ENCODE measurements at regions not wholly inside any gene's neighbourhood (a gene's known extent, or its start where the extent isn't known, plus 50 kb on each side); places are given as distances from the start of the nearest gene placed in this dataset.

DNA sequence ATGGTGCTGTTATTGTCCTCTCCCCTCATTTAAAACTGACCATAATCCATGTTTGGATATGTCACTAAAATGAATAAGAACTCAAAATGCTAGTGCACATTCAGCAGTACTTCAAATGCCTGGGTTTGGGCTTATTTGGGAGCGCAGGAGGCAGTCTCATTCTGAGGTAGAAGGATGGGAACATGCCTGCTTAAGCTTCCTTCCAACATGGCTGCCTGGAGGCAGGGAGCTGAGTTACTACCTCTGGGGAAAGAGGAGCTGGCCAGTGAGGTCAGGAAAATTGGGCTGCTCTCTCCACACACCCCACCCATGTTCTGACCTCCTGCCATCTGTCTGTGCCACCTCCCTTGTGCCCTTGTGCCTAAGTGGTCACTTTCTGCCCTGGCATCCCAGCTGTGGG, 85.7 kb downstream of the PTPRS start:
- H3K4me3 ChIP-seq = no peak overlapping the region
- H3K4me1 ChIP-seq = no peaks in the 10 kb centered on the region
- no peak overlapping the region for H3K9ac ChIP-seq
- H4K20me1 ChIP-seq = no peaks in the 10 kb centered on the region
- H3K27me3 ChIP-seq = no peaks in the 10 kb centered on the region
- peaks cover 10 to 47% (median 35%) of the 10 kb centered on the region in 11 experiments for H3K36me3 ChIP-seq
- TF ChIP-seq Cebpa-rat (IDR thresholded peaks at IDR 0.05) = no peak
- H3K9me3 ChIP-seq (replicated peaks in 1 of 11) = peaks cover 28 to 34% (median 31%) of the 10 kb centered on the region in 11 experiments
- no peak overlapping the region for H3K27ac ChIP-seq
- no peak overlapping the region for H3K4me2 ChIP-seq

DNA sequence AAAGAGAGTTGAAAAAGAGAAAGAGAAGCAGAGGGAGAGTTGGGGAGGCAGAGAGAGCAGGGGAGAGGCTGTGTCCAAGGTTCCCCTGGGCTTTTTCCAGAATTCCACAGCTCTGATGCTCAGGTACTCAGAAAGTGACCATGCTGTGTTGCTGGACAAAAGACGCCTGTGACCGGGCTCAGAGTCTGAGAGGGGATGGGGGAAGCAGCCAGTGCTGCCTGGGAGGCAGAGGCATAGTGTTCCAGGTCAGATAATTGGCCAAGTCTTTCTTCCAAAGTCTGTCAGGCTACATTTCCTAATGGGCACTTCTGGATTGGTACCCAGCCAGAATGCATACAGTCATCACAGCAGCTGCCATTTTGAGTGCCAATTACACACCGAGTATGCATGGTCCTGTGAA, 86.1 kb downstream of the PTPRS start:
- H3K4me1 ChIP-seq = no peaks in the 10 kb centered on the region
- H3K4me3 ChIP-seq = no peak overlapping the region
- no peaks in the 10 kb centered on the region for H4K20me1 ChIP-seq
- H3K27ac ChIP-seq = no peak overlapping the region
- TF ChIP-seq Cebpa-rat (IDR thresholded peaks at IDR 0.05) = no peak
- H3K36me3 ChIP-seq = peaks cover 10 to 47% (median 35%) of the 10 kb centered on the region in 11 experiments
- H3K4me2 ChIP-seq = no peak overlapping the region
- H3K27me3 ChIP-seq = no peaks in the 10 kb centered on the region
- H3K9ac ChIP-seq = no peak overlapping the region
- H3K9me3 ChIP-seq (replicated peaks in 1 of 11) = peaks cover 28 to 34% (median 31%) of the 10 kb centered on the region in 11 experiments

DNA sequence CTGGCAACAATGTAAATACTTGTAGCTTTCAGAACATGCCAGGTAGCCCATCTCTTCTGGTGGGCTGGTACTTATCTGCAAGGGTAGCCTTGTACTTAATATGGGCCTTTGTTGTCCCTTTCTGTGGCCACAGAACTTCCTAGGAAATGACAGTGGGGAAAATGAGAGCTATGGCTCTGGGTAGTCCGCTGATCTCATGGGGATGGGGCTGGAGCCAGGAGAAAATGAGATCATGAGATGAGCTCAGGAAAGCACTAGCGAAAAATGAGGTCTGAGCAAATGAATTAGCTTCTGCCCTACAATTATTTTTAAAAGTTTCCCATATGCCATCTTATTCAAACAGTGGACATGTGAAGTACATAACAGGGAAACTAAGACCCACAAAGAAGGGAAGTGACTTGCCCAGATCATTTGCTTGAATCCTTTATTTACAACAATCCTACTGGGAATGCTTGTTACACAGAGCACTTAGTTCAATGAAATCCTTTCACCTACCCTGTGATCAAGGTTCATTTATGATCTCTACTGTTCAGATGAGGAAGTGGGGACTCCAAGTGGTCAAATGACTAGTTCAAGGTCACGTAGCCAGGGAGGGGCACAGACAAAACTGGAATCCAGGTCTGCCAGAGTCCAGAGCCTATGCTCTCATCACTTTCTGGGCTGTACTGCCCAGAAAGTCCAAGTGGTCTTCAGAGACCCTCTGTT, 87.1 kb downstream of the PTPRS start:
- Histone ChIP-seq H4K20me1 (no peaks in the 10 kb centered on the region), H3K27me3 (no peaks in the 10 kb centered on the region)

DNA sequence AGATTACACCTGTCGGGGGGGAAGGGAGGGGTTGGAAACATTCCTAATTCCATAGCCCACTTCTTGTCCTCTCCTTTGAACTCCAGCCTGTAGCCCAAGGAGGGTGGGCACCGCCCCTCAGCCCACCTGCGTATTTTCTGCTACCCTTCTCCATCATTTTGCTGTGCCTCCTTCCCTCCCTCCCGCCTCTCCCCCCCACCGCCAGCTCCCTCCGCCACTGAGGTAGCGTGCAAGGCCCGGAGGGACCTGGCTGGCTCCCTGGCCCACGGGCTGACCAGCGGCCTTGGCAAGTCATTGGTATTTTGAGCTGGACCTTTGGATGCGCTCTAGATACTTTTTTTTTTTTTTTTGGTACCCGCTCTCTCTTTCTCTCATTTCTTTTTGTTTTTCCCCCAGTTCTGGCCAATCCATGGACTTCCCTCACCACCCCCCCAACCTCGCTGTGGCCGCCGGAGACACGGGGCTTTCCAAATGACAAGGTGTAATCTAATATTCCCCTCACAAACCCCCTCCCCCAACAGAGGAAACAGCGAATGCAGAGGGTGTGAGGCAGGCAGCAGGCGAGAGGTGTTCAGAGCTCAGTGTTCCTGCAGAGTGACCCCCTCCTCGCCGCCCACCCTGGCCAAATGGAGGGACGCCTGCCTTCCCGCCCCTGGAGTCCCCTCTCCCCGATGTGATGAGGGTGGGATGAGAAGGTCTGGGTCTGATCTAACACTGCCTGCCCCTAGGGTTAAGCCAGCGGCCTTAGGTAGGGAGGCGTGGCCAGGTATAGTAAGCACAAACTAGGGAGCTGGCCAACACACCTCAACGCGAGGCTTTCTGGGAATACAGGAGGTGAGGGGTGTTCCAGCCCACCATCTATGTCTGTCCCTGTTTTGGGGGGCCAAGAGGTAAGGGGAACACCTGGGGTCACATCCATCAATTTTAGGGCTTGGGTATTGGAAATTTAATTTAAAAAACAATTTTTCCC, 89.2 kb downstream of the PTPRS start:
- Histone ChIP-seq H3K4me1 (peaks cover 0 to 14% (median 13%) of the 10 kb centered on the region in 10 experiments; a peak in 17 of 20 replicates), H3K36me3 (peaks cover 10 to 30% (median 23%) of the 10 kb centered on the region in 11 experiments; a peak in 21 of 22 replicates), H3K4me2 (no peak overlapping the region), H3K27ac (no peak overlapping the region), H3K9ac (no peak overlapping the region), H3K9me3 (replicated peaks in 1 of 11) (peaks cover 20 to 25% (median 23%) of the 10 kb centered on the region in 11 experiments), H4K20me1 (no peaks in the 10 kb centered on the region; a peak in 1 of 22 replicates), H3K27me3 (no peaks in the 10 kb centered on the region), H3K4me3 (no peak overlapping the region)
- TF ChIP-seq Cebpa-rat (IDR thresholded peaks at IDR 0.05) = no peak

More for the DNA sequence above, 87.1 kb downstream of the PTPRS start:
- Histone ChIP-seq H3K36me3 (peaks cover 10 to 47% (median 35%) of the 10 kb centered on the region in 11 experiments), H3K9ac (no peak overlapping the region), H3K4me2 (no peak overlapping the region), H3K4me3 (no peak overlapping the region), H3K27ac (no peak overlapping the region), H3K9me3 (replicated peaks in 1 of 11) (peaks cover 28 to 34% (median 31%) of the 10 kb centered on the region in 11 experiments), H3K4me1 (no peaks in the 10 kb centered on the region)
- TF ChIP-seq Cebpa-rat (IDR thresholded peaks at IDR 0.05) = no peak

DNA sequence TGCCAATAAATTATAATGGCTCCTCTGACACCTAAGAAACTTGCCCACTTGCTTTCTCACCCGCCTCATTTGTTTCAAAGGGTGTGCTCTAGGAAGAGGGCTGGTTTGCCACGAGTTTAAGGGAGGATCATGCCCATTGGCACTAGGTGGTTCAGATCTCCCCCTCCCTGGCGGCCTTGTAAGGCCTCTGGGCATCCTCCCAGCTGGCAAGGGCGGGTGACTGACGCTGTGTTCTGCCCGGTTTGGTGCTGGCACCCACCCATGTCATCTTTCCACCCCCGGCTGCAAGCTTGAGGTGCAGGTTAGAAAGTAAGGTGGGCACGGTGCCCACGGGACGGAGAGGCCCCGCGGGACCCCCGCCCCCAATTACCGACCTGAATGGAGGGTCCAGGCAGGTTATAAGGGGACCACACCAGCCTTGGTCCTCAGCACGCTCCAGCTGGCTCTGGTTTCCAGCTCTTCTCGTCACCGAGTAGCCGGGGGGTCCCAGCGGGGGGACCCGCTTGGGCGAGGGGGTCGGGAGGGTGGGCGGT, 90.4 kb downstream of the PTPRS start:
- Histone ChIP-seq H4K20me1 (no peaks in the 10 kb centered on the region; a peak in 1 of 22 replicates), H3K36me3 (peaks cover 3 to 23% (median 11%) of the 10 kb centered on the region in 11 experiments; a peak in 19 of 22 replicates), H3K4me2 (no peak overlapping the region), H3K4me1 (peaks cover 0 to 16% (median 14%) of the 10 kb centered on the region in 10 experiments; a peak in 17 of 20 replicates), H3K27ac (no peak overlapping the region), H3K9ac (no peak overlapping the region), H3K4me3 (no peak overlapping the region), H3K9me3 (replicated peaks in 1 of 11) (peaks cover 8 to 13% (median 11%) of the 10 kb centered on the region in 11 experiments), H3K27me3 (no peaks in the 10 kb centered on the region)
- TF ChIP-seq Cebpa-rat (IDR thresholded peaks at IDR 0.05) = no peak

DNA sequence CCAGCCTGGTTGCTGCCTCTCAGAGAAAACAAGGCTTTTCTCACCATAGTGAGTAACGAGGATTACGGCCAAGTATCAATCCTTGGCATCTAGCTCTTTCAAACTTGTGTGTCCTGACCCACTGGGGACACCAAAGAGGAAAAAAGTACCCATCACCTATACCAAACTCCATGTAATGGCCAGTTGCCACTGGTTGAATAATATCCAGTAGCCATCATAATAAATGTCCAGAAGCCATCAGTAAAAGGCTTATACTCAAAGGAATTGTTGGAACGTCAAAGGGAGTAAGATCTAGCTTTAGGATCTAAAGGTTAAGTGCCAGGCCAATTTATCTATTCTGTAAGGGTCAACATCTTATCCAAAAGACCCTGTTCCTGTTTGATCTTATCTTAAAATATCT, 91.1 kb downstream of the PTPRS start:
- Histone ChIP-seq H3K4me3 (no peak overlapping the region), H3K9me3 (replicated peaks in 1 of 11) (peaks cover 2 to 6% (median 4%) of the 10 kb centered on the region in 11 experiments), H3K27me3 (no peaks in the 10 kb centered on the region), H3K4me1 (peaks cover 0 to 16% (median 14%) of the 10 kb centered on the region in 10 experiments; a peak in 17 of 20 replicates), H3K36me3 (peaks cover 0 to 17% (median 4%) of the 10 kb centered on the region in 11 experiments; a peak in 15 of 22 replicates), H3K9ac (no peak overlapping the region), H3K27ac (no peak overlapping the region), H4K20me1 (no peaks in the 10 kb centered on the region; a peak in 1 of 22 replicates), H3K4me2 (no peak overlapping the region)
- TF ChIP-seq Cebpa-rat (IDR thresholded peaks at IDR 0.05) = no peak

DNA sequence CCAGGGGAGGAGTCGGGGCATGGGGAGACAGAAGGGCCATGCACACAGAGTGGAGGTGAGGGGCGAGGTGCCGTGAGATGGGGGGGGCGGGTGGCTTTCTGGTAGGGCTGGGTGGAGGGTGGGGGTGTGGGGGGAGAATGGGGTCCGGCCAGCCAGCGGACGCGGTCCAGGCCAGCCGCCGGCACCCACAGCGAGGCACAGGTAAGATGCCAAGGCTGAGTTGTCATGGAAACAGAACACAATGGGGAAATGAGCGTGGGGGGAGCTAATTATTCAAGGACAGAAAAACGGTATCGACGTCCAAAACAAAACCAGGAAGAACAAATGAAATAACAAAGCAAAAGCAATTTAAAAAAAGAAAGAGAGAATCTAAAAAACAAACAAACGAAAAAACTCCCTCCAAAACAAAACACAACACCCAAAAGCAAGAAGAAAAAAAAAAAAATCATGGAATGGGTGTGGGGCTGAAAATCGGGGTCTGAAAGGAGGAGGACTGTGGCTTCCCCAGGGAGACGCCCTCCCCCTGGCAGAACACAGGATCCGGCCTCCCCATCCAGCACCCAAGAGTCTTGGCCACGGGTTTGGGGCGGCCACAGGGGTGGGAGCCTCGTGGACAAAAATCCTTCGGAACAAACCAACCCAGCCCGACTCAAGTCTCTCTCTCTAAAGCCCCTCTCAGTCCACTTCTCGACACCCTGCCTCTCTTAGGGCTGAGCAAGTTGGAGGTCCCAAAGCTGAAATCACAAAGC, 92.5 kb downstream of the PTPRS start:
- Histone ChIP-seq H3K4me2 (peak overlapping the region in 1 of 11 experiments; percentile 46; a peak in 1 of 22 replicates), H3K9ac (no peak overlapping the region), H4K20me1 (no peaks in the 10 kb centered on the region; a peak in 1 of 22 replicates), H3K4me3 (no peak overlapping the region), H3K27ac (no peak overlapping the region), H3K36me3 (peaks cover 0 to 24% (median 8%) of the 10 kb centered on the region in 11 experiments; a peak in 9 of 22 replicates), H3K27me3 (no peaks in the 10 kb centered on the region), H3K4me1 (peaks cover 0 to 16% (median 14%) of the 10 kb centered on the region in 10 experiments; a peak in 17 of 20 replicates), H3K9me3 (replicated peaks in 1 of 11) (no peaks in the 10 kb centered on the region)
- no peak for TF ChIP-seq Cebpa-rat (IDR thresholded peaks at IDR 0.05)

DNA sequence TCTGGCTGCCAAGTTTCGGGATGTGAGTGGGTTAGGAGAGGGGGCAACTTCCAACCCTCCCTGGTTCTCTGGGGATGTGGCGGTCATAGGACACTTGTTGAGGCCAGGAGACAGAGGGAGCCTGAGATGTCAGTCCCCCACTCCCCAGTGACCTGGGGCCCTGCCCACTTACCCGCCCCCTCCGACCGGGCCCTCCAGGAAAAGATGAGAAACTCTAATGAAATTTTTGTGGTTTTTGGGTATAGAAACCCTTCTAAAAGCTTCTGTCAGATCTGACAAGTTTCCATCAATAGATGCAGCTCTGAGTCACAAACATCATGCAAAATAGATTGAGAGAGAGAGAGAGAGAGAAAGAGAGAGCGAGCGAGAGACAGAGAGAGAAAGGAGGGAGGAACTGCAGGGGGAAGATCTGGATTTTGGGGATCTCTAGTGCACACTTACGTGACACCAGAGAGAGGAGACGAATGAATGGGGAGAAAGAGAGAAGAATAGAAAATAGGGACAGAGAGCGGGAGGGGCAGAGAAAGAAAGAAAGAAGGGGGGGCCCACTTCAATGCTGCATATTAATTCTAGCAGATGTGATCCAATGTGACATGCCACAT, 94.0 kb downstream of the PTPRS start:
- Histone ChIP-seq H3K4me3 (no peak overlapping the region), H3K4me1 (peaks cover 0 to 16% (median 14%) of the 10 kb centered on the region in 10 experiments; a peak in 17 of 20 replicates), H4K20me1 (no peaks in the 10 kb centered on the region; a peak in 1 of 22 replicates), H3K4me2 (peak overlapping the region in 8 of 11 experiments; percentile 10 to 53 (median 42); a peak in 15 of 22 replicates), H3K9ac (0 out of 22 replicates have a peak overlapping the region, but pooled peaks of 2 of the 11 experiments have one; percentile 10 to 23), H3K9me3 (replicated peaks in 1 of 11) (no peaks in the 10 kb centered on the region), H3K27ac (no peak overlapping the region), H3K27me3 (no peaks in the 10 kb centered on the region), H3K36me3 (peaks cover 0 to 24% (median 8%) of the 10 kb centered on the region in 11 experiments; a peak in 9 of 22 replicates)
- TF ChIP-seq Cebpa-rat (IDR thresholded peaks at IDR 0.05) = no peak

Data from BLaER1 treated with 17β-estradiol and CSF1 and Interleukin-3, amounts not matched to agents 10 nM and 100 nM (cell line).